MCF 10A (cell line): ENCODE measurements at regions not wholly inside any gene's neighbourhood (a gene's known extent, or its start where the extent isn't known, plus 50 kb on each side); places are given as distances from the start of the nearest gene placed in this dataset.

Experiments
- BruUV-seq: library from RNA; stranded (reverse); fragments of 400-500 nt; replicated peaks from 2 replicates; lab custom pipeline; 2021; lab: Mats Ljungman, UMichigan
- CTCF ChIA-PET: fragments of 300-600 bp; sonication (Branson Sonifier 250); formaldehyde crosslinking; extraction: SDS; loops from one replicate; lab custom pipeline; 2021; ENCODE audit warnings: antibody characterized with exemption, inconsistent platforms; lab: Yijun Ruan, JAX
- POLR2A ChIA-PET: fragments of 300-600, 350-650 bp; sonication (Branson Sonifier 250); formaldehyde crosslinking; extraction: SDS; loops from one replicate; lab custom pipeline; 2020; ENCODE audit warnings: antibody characterized with exemption, inconsistent platforms; lab: Yijun Ruan, JAX
- DNase-seq: peaks from one replicate; pipeline ENCODE4 v3.0.0-alpha.2; 2018; ENCODE audit not compliant: unreplicated experiment
- H3K27ac Mint-ChIP-seq: one replicate; pipeline ENCODE4 v1.8.0; 2022; ENCODE audit warnings: mild to moderate bottlenecking, low read depth, mixed read lengths; ENCODE audit not compliant: unreplicated experiment
- H3K27me3 Mint-ChIP-seq: one replicate; pipeline ENCODE4 v1.8.0; 2022; ENCODE audit warnings: mixed read lengths; ENCODE audit not compliant: insufficient read depth, unreplicated experiment
- H3K36me3 Mint-ChIP-seq: one replicate; pipeline ENCODE4 v1.8.0; 2022; ENCODE audit warnings: mild to moderate bottlenecking, moderate library complexity, mixed read lengths; ENCODE audit not compliant: insufficient read depth, unreplicated experiment
- H3K4me1 Mint-ChIP-seq: one replicate; pipeline ENCODE4 v1.8.0; 2022; ENCODE audit warnings: mixed read lengths; ENCODE audit not compliant: insufficient read depth, unreplicated experiment
- H3K4me3 Mint-ChIP-seq: one replicate; pipeline ENCODE4 v1.8.0; 2022; ENCODE audit warnings: mild to moderate bottlenecking, moderate library complexity, mixed read lengths; ENCODE audit not compliant: unreplicated experiment
- H3K9me3 Mint-ChIP-seq: one replicate; pipeline ENCODE4 v1.8.0; 2022; ENCODE audit warnings: mixed read lengths; ENCODE audit not compliant: unreplicated experiment
- intact Hi-C: fragments of 100-400 bp; cut with micrococcal nuclease; formaldehyde crosslinking; loops from 2 replicates; pipeline ENCODE4 v1.14.1; 2022
- TF ChIP-seq, protein P1 (sequence below): fragments of 200-600 bp; IDR thresholded peaks from one replicate; pipeline ENCODE4 v1.8.0; 2022; ENCODE audit warnings: antibody characterized with exemption, mild to moderate bottlenecking; ENCODE audit not compliant: unreplicated experiment

DNA sequence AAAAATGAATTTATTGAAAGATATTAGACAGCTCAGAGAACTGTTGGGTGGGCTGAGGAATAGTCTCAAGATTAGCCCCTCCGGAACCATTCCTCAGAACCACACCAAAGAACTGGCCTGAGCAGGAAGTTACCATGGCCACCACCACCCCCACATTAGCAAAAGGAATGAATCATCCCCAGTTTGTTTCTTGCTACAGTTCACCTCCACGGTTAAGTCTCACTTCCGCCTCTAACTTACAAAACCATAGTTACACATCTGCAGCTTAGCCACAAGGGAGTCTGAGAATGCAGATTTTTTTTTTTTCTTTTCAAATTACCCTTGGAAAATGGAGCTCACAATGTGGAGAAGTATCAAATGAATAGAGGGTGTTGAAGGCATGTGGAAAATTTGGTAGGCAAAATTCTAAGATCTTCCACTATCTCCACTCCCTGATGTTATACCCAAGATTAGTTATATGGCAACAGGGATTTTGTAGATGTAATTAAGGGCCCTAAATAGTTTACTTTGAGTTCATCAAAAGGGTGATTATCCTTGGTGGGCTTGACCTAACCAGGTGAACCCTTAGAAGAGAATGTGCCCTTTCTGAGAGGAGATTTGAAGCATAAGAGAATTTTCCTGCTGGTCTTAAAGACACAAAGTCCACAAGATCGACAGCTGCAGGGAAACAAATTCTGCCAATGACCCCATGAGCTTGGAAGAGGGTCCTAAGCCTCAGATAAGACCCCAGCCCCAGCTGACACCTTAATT, 129.8 kb upstream of the KRR1 start:
- intact Hi-C loops: loop anchor here (5.0 kb wide), 1 partner anchor 391 kb away; the partner anchor contains the start of gene PHLDA1
- H3K4me1 Mint-ChIP-seq: peaks cover 28% of the 10 kb centered on the region
- H3K9me3 Mint-ChIP-seq: no peaks in the 10 kb centered on the region
- peak; percentile 75 for DNase-seq
- TF ChIP-seq, protein P1, sequence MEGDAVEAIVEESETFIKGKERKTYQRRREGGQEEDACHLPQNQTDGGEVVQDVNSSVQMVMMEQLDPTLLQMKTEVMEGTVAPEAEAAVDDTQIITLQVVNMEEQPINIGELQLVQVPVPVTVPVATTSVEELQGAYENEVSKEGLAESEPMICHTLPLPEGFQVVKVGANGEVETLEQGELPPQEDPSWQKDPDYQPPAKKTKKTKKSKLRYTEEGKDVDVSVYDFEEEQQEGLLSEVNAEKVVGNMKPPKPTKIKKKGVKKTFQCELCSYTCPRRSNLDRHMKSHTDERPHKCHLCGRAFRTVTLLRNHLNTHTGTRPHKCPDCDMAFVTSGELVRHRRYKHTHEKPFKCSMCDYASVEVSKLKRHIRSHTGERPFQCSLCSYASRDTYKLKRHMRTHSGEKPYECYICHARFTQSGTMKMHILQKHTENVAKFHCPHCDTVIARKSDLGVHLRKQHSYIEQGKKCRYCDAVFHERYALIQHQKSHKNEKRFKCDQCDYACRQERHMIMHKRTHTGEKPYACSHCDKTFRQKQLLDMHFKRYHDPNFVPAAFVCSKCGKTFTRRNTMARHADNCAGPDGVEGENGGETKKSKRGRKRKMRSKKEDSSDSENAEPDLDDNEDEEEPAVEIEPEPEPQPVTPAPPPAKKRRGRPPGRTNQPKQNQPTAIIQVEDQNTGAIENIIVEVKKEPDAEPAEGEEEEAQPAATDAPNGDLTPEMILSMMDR: no peak
- H3K36me3 Mint-ChIP-seq: peaks cover 7% of the 10 kb centered on the region
- no peak overlapping the region for H3K4me3 Mint-ChIP-seq
- ChIA-PET CTCF (interaction anchor here (0.6 to 1.9 kb wide), 7 partner anchors 10 to 482 kb away, joined by 3 to 6 read pairs (median 3); no protein-coding TSS in a partner anchor), POLR2A (interaction anchor here (0.6 to 3.7 kb wide), 10 partner anchors 10 to 707 kb away, joined by 3 to 16 read pairs (median 4); partner anchors contain the start of genes BBS10 and PHLDA1)
- no peaks in the 10 kb centered on the region for H3K27me3 Mint-ChIP-seq
- BruUV-seq: no TSS peak
- peak overlapping the region; percentile 91 for H3K27ac Mint-ChIP-seq

DNA sequence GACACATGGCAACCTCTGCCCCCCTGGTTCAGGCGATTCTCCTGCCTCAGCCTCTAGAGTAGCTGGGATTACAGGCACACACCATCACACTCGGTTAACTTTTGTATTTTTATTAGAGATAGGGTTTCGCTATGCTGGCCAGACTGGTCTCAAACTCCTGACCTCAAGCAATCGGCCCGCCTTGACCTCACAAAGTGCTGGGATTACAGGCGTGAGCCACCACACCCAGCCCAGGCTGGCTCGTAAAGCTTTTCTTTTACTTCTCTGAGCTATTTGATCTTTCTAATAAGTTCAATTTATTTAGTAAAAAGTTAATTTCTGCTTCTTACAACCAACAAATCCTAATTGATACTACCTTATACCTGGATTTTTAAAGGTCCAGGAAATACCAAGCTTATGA, 127.4 kb upstream of the KRR1 start:
- Mint-ChIP-seq H3K27me3 (no peaks in the 10 kb centered on the region), H3K4me3 (no peak overlapping the region), H3K9me3 (no peaks in the 10 kb centered on the region), H3K36me3 (peaks cover 7% of the 10 kb centered on the region), H3K27ac (no peak overlapping the region), H3K4me1 (peaks cover 37% of the 10 kb centered on the region)
- TF ChIP-seq, protein P1: no peak
- BruUV-seq: no TSS peak
- CTCF ChIA-PET: interaction anchor here (0.6 kb wide), 1 partner anchor 1143 kb away, joined by 3 read pairs; no protein-coding TSS in a partner anchor
- no peak for DNase-seq
- intact Hi-C loops: no loop called here
- POLR2A ChIA-PET: interaction anchor here (1.4 to 3.7 kb wide), 3 partner anchors 10 to 16 kb away, joined by 3 to 16 read pairs (median 4); no protein-coding TSS in a partner anchor

DNA sequence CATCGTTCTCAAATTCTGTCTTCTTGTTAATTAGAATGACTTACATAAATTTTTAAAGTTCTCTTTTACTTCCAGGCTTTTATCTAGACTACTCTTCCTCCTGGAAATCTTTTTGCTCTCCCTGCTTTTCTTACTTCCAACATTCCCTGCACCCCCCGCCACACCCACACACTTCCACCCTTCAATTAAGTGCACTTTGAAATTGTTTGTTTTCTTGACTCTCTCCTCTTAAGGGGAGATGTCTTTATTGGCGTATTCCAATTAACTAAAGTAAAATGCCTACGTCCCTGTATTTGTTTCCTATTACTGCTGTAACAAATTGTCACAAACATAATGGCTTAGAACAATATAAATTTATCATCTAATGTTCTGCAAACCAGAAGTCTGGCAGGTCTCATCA, 125.2 kb upstream of the KRR1 start:
- H3K36me3 Mint-ChIP-seq: peaks cover 7% of the 10 kb centered on the region
- H3K4me3 Mint-ChIP-seq: no peak overlapping the region
- no TSS peak for BruUV-seq

More for the DNA sequence above, 125.2 kb upstream of the KRR1 start:
- TF ChIP-seq, protein P1: no peak
- Mint-ChIP-seq H3K27me3 (no peaks in the 10 kb centered on the region), H3K27ac (peak overlapping the region; percentile 0), H3K9me3 (no peaks in the 10 kb centered on the region), H3K4me1 (peaks cover 30% of the 10 kb centered on the region)
- DNase-seq: no peak
- CTCF ChIA-PET: interaction anchor here (0.9 to 1.3 kb wide), 2 partner anchors 12 to 13 kb away, joined by 3 to 4 read pairs; no protein-coding TSS in a partner anchor
- POLR2A ChIA-PET: interaction anchor here (0.6 to 1.0 kb wide), 3 partner anchors 49 to 395 kb away, joined by 3 to 5 read pairs (median 3); partner anchors contain the start of gene PHLDA1
- intact Hi-C loops: no loop called here
